Hippocampal formation (tissue), 2 donors: ENCODE measurements at regions not wholly inside any gene's neighbourhood (a gene's known extent, or its start where the extent isn't known, plus 50 kb on each side); places are given as distances from the start of the nearest gene placed in this dataset.

Experiments used
- DNase-seq, 2 donors: peaks; one replicate each; lab custom pipeline; 2025; lab: John Stamatoyannopoulos, UW

DNA sequence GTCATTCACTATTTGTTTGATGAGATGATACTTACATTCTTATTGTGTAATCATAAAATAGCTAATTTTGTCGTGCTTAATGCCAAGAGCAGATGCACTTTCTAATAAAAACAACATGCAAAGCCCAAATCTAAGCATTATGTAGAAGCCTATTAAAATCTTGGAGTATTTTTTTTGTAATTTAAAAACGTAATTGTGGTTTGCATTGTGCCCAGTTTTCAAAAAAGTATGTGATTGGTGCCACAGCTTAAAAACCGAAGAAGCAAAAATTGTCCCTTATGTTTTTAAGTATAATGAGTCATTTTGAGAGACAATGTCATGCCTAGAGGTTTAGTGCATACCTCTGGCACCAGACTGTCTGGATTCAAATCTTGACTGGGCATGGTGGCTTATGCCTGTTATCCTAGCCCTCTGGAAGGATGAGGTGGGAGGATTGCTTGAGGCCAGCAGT, 464.8 kb upstream of the RGS6 start:
- no peak for DNase-seq

DNA sequence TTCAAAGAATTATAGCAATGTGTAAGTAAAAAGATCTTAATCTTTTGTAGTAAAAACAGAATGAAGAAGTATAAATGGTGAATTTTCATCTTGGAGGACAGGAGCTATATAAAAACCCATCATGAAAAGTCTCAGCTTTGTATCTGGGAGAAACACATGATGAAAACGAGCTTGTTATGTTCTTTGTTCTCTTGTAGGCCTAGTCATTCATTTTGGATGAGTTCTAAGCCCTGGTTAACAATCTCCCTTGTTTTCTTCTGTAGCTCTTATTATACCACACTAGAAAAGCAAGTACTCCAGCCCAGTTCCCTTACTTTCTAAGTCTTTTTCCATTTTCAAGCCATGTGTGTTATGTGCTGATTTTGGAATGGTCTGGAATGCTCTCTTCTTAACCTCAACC, 463.5 kb upstream of the RGS6 start:
- DNase-seq = peak in 1 of 2 donors; percentile 54

- DNase-seq = no peak
These were observed 462.4 kb upstream of the RGS6 start for GRCh38 chr14:71469643-71470335.

- DNase-seq = no peak
These were observed 460.4 kb upstream of the RGS6 start for GRCh38 chr14:71471634-71472355.

GRCh38 chr14:71472356-71473340, 459.6 kb upstream of the RGS6 start:
- DNase-seq = no peak

- no peak for DNase-seq
These were observed 458.4 kb upstream of the RGS6 start for GRCh38 chr14:71473843-71474242.

DNA sequence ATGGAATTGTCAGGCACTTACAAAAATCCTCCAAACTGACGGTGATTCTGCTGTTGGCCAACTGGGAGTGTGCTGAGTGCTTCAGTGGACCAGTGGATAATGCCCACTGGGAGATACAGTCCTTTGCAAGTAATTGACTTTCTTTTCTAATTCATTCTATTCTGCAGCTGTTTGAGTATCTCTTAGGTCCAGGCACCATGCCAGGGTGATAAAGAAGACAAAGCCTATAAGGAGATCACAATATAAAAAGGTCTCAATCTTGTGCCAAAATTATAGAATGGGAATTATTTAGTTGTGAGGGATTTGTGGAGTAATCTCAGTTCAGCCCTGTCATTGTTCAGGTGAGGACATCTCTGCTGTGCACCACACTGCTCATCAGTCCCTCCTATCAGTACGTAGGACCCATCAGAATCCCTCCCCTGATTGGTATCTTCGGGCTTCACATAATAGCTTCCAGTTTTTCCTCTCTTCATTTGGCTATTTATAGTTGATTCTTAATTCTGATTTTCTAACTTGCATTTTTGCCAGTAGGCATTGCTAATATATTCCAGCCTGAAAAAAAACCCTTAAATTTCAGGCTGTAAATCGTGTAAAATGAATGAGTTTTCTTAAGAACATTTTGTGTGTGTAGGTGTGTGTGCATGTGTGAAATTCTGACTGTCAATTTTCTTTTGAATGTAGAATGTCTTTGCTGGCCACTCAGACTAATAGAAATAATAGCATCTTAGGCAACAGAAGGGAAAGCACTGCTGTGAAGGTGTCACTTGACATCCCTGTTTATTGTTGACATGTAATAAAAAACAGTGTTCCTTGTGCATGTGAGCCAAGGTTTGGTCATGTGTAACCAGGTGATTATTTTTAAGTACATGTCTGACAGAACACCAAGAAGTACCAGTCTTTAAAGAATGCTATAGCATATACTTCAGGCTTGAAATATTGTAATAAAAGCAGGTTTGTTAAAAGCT, 457.6 kb upstream of the RGS6 start:
- DNase-seq = no peak

GRCh38 chr14:71475916-71476315, 456.3 kb upstream of the RGS6 start:
- no peak for DNase-seq

- DNase-seq = no peak
These were observed 453.7 kb upstream of the RGS6 start for GRCh38 chr14:71478542-71478941.

- DNase-seq = no peak
These were observed 451.1 kb upstream of the RGS6 start for GRCh38 chr14:71481021-71481654.

DNA sequence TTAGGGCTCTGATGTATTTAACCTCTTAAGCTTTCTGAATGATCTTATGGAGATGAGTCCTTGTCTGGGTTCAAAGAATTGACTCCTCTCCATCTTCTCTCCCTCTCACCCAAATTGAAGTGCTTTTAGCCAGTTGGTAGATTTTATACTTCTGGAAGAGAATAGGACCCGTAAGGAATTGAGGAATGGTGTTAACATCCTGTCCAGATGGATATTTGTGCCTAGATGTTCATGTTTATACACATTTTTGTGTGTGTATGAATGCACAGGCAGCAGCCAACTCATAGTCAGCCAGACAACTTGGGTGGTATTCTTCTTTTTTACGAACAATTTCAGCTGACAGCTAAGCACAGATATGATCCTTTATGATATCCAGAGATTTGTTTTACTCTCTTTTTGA, 449.6 kb upstream of the RGS6 start:
- DNase-seq = no peak

GRCh38 chr14:71483154-71483553, 449.1 kb upstream of the RGS6 start:
- DNase-seq = no peak

DNA sequence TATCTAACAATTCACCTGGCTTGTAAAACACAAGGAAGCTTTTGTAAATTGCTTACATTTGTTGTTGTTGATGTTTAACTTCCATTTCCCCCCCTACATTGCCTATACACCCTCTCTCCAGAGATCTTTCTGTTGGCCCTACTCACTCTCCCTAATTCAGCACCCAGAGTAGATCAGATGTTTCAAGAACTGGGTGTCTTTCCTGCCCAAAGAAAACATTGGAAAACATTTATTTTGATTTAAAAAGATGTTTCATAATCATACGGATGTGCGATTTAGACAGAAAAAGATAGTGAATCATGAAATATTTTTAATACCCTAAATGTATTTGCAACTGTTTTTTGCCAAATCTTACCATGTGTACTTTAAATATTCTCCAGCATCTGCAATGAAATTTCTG, 446.4 kb upstream of the RGS6 start:
- DNase-seq = no peak

DNA sequence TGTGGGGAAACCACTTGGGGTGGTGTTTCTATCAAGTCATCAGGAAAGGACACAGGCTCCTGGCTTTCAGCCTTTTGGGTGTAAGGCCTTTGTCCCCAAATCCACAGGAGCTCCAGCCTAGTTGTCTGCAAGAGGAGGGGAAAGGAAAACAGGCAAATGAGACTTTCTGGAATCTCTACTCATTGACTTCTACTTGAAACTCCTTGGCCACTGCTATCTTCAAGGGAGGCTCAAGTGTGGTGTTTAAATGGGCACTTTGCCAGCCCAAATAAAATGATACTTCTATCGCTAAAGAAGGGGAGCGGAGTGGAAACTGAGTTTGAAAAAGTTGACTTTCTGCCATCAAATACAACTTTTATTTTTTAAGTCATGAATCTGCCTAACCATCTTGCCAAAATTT, 445.9 kb upstream of the RGS6 start:
- no peak for DNase-seq

DNA sequence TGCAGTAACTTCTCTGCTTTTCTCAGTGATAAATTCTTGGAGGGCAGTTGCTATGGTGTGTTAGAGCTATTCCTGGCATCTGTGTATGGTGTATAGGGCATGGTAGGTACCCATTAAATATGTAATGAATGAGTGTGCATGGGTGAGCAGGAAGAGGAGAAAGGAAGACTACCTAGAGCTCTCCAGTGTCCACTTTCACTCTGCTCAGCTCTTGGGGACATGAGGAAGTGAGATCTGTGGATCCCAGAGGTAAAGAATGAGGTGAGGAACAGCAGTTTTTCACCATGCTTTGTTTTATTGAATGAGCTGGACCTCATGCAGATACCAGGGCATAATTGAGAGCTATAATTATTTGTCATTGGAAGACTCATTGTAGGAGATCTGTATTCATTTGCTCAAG, 444.8 kb upstream of the RGS6 start:
- no peak for DNase-seq

DNA sequence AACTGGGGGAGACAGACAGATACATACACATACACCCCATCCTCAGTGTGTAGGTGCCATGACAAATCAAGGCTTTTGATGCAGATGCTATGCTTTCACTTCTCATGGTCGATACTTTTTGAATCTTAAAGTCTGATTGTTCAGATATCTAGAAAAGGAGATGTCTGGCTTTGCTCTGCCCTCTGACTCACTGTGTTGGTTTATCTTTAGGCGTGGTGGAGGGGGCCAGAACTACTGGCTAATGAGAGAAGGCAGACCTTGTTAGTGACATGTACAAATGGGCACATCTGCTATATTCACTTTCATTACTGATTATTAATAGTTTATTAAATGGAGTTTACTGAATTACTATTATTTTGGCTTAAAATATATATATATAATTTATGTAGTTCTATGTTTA, 444.3 kb upstream of the RGS6 start:
- DNase-seq = no peak

DNA sequence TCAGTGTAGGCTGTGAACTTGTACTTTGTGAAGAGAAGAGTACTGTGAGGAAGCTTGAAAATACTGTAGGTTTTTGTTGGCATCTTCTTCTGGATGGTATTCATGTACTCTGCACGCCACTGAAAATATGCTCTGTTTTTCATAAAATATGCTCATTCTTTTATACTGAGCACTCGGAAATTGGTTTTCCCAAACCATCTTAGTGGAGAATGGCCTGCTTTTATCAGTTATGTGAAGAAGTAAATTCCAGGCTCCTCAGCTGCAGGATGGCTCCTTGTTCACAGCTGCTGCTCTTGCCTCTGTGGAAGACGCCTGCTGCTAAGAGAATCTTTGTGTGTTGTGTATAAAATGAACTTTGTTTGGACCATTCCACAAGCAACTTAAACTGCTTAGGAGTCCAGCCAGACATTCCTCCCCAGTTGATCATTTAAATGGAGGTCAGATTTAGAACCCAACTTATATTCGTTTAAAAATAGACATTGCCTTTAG, 443.5 kb upstream of the RGS6 start:
- no peak for DNase-seq

DNA sequence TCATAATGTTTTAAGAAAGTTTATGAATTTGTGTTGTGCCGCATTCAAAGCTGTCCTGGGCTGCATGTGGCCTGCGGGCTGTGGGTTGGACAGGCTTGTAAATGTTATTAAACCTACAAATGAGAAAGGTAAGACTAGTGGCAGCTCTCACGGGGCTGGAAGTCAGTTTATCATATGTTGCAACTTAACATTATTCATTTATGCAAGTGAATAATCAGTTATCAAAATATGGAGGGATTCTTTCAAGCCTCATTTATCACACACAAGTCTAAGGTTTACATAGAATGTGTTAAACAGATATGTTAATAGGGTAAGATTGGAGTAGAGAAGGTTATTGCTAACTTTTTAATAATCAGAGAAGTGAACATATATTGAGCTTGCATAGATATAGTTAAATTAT, 442.5 kb upstream of the RGS6 start:
- no peak for DNase-seq

GRCh38 chr14:71491931-71492330, 440.3 kb upstream of the RGS6 start:
- DNase-seq = no peak

- no peak for DNase-seq
These were observed 439.9 kb upstream of the RGS6 start for GRCh38 chr14:71492346-71492745.

- DNase-seq = no peak
These were observed 434.6 kb upstream of the RGS6 start for GRCh38 chr14:71497645-71498086.
